ENCODE measurements at regions not wholly inside any gene's neighbourhood (a gene's known extent, or its start where the extent isn't known, plus 50 kb on each side); places are given as distances from the start of the nearest gene placed in this dataset.
A peak's percentile ranks its signal among the peaks of the same experiment; 100 is the strongest.

DNA sequence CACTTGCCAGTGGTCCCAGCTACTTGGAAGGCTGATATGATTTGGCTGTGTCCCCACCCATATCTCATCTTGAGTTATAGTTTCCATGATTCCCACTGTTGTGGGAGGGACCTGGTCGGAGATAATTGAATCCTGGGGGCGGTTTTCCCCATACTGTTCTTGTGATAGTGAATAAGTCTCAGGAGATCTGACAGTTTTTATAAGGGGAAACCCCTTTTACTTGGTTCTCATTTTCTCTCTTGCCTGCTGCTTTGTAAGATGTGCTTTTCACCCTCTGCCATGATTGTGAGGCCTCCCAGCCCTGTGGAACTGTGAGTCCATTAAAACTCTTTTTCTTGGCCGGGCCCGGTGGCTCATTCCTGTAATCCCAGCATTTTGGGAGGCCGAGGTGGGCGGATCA is 265.4 kb upstream of the SPOPL start:
- TF ChIP-seq CTCF (conservative IDR thresholded peaks at IDR 0.05; ENCODE audit: low read depth, low read length) (no peak), EZH2 (IDR thresholded peaks at IDR 0.05; ENCODE audit: borderline replicate concordance, low read depth, low read length, poor library complexity, severe bottlenecking) (no peak)
- no TSS peak for BruUV-seq (replicated peaks)

GRCh38 chr2:138237667-138238384 is 263.7 kb upstream of the SPOPL start:
- POLR2A ChIA-PET (ENCODE audit: low non-redundant PET), result no interaction called here
- intact Hi-C loops (cut with micrococcal nuclease; ENCODE audit: unreplicated experiment), result no loop called here
- Histone ChIP-seq H3K27me3 (replicated peaks; ENCODE audit: insufficient read depth, low read depth, low read length, poor library complexity) (no peaks in the 10 kb centered on the region), H3K4me3 (ENCODE audit: low read depth, low read length, poor library complexity, severe bottlenecking) (no peak overlapping the region), H3K4me1 (ENCODE audit: insufficient read depth, low read length, poor library complexity, severe bottlenecking) (no peaks in the 10 kb centered on the region), H3K9me3 (ENCODE audit: low read depth, low read length, poor library complexity, severe bottlenecking) (no peaks in the 10 kb centered on the region), H3K27ac (ENCODE audit: low read depth, low read length, poor library complexity, severe bottlenecking) (no peak overlapping the region), H3K36me3 (ENCODE audit: insufficient read depth, low read length, poor library complexity, severe bottlenecking) (no peaks in the 10 kb centered on the region)
- peak; percentile 4 for DNase-seq (ENCODE audit: low spot score)
- TF ChIP-seq EZH2 (IDR thresholded peaks at IDR 0.05; ENCODE audit: borderline replicate concordance, low read depth, low read length, poor library complexity, severe bottlenecking) (no peak), CTCF (conservative IDR thresholded peaks at IDR 0.05; ENCODE audit: low read depth, low read length) (no peak)
- no TSS peak for BruUV-seq (replicated peaks)
- CTCF ChIA-PET, result no interaction called here

More for the DNA sequence above, 265.4 kb upstream of the SPOPL start:
- no peaks in the 10 kb centered on the region for H3K9me3 ChIP-seq (ENCODE audit: low read depth, low read length, poor library complexity, severe bottlenecking)
- H3K27ac ChIP-seq (ENCODE audit: low read depth, low read length, poor library complexity, severe bottlenecking), result no peak overlapping the region
- no peaks in the 10 kb centered on the region for H3K4me1 ChIP-seq (ENCODE audit: insufficient read depth, low read length, poor library complexity, severe bottlenecking)
- ChIA-PET CTCF (no interaction called here), POLR2A (ENCODE audit: low non-redundant PET) (no interaction called here)
- intact Hi-C loops (cut with micrococcal nuclease; ENCODE audit: unreplicated experiment), result no loop called here
- no peak for DNase-seq (ENCODE audit: low spot score)
- no peaks in the 10 kb centered on the region for H3K27me3 ChIP-seq (replicated peaks; ENCODE audit: insufficient read depth, low read depth, low read length, poor library complexity)
- no peaks in the 10 kb centered on the region for H3K36me3 ChIP-seq (ENCODE audit: insufficient read depth, low read length, poor library complexity, severe bottlenecking)
- no peak overlapping the region for H3K4me3 ChIP-seq (ENCODE audit: low read depth, low read length, poor library complexity, severe bottlenecking)

GRCh38 chr2:138238908-138239307 is 262.7 kb upstream of the SPOPL start:
- Histone ChIP-seq H3K4me3 (ENCODE audit: low read depth, low read length, poor library complexity, severe bottlenecking) (no peak overlapping the region), H3K4me1 (ENCODE audit: insufficient read depth, low read length, poor library complexity, severe bottlenecking) (no peaks in the 10 kb centered on the region), H3K9me3 (ENCODE audit: low read depth, low read length, poor library complexity, severe bottlenecking) (no peaks in the 10 kb centered on the region), H3K27me3 (replicated peaks; ENCODE audit: insufficient read depth, low read depth, low read length, poor library complexity) (no peaks in the 10 kb centered on the region), H3K36me3 (ENCODE audit: insufficient read depth, low read length, poor library complexity, severe bottlenecking) (no peaks in the 10 kb centered on the region), H3K27ac (ENCODE audit: low read depth, low read length, poor library complexity, severe bottlenecking) (no peak overlapping the region)
- CTCF ChIA-PET, result no interaction called here
- POLR2A ChIA-PET (ENCODE audit: low non-redundant PET), result no interaction called here
- intact Hi-C loops (cut with micrococcal nuclease; ENCODE audit: unreplicated experiment), result no loop called here
- DNase-seq (ENCODE audit: low spot score), result no peak
- BruUV-seq (replicated peaks), result no TSS peak
- TF ChIP-seq CTCF (conservative IDR thresholded peaks at IDR 0.05; ENCODE audit: low read depth, low read length), result no peak
- no peak for TF ChIP-seq EZH2 (IDR thresholded peaks at IDR 0.05; ENCODE audit: borderline replicate concordance, low read depth, low read length, poor library complexity, severe bottlenecking)
